ENCODE measurements at regions not wholly inside any gene's neighbourhood (a gene's known extent, or its start where the extent isn't known, plus 50 kb on each side); places are given as distances from the start of the nearest gene placed in this dataset.

- CTCF ChIA-PET, result no interaction called here
- POLR2A ChIA-PET, result no interaction called here
- Mint-ChIP-seq H3K27ac (no peak overlapping the region), H3K4me1 (ENCODE audit: low read depth) (no peaks in the 10 kb centered on the region), H3K4me3 (no peak overlapping the region), H3K27me3 (peaks cover 3% of the 10 kb centered on the region), H3K36me3 (ENCODE audit: low read depth) (no peaks in the 10 kb centered on the region), H3K9me3 (no peaks in the 10 kb centered on the region)
- DNase-seq, result no peak
- intact Hi-C loops (cut with micrococcal nuclease), result no loop called here
- no peak for ATAC-seq
- TF ChIP-seq CTCF (IDR thresholded peaks at IDR 0.05), result no peak
Measured at GRCh38 chr4:127575888-127576287, 56.9 kb upstream of the INTU start.

- ATAC-seq (no peak), DNase-seq (no peak)
- ChIA-PET CTCF (interaction anchor here (1.6 to 2.0 kb wide), 2 partner anchors 8 to 19 kb away, joined by 4 to 9 read pairs; no protein-coding TSS in a partner anchor), POLR2A (no interaction called here)
- no peak for TF ChIP-seq CTCF (IDR thresholded peaks at IDR 0.05)
- no peak overlapping the region for H3K27ac Mint-ChIP-seq
- H3K4me3 Mint-ChIP-seq, result no peak overlapping the region
- H3K4me1 Mint-ChIP-seq (ENCODE audit: low read depth), result no peaks in the 10 kb centered on the region
- peaks cover 3% of the 10 kb centered on the region for H3K27me3 Mint-ChIP-seq
- no peaks in the 10 kb centered on the region for H3K9me3 Mint-ChIP-seq
- intact Hi-C loops (cut with micrococcal nuclease), result no loop called here
- H3K36me3 Mint-ChIP-seq (ENCODE audit: low read depth), result no peaks in the 10 kb centered on the region
Measured at GRCh38 chr4:127578491-127578890, 54.3 kb upstream of the INTU start.

GRCh38 chr4:127578967-127579366, 53.8 kb upstream of the INTU start:
- Mint-ChIP-seq H3K36me3 (ENCODE audit: low read depth) (no peaks in the 10 kb centered on the region), H3K4me3 (no peak overlapping the region), H3K27me3 (peaks cover 3% of the 10 kb centered on the region), H3K27ac (no peak overlapping the region), H3K4me1 (ENCODE audit: low read depth) (no peaks in the 10 kb centered on the region), H3K9me3 (no peaks in the 10 kb centered on the region)
- no peak for ATAC-seq
- POLR2A ChIA-PET, result no interaction called here
- intact Hi-C loops (cut with micrococcal nuclease), result no loop called here
- DNase-seq, result no peak
- CTCF ChIA-PET, result interaction anchor here (2.0 kb wide), 1 partner anchor 8 kb away, joined by 9 read pairs; no protein-coding TSS in a partner anchor
- TF ChIP-seq CTCF (IDR thresholded peaks at IDR 0.05), result no peak

- TF ChIP-seq CTCF (IDR thresholded peaks at IDR 0.05), result no peak
- H3K4me3 Mint-ChIP-seq, result no peak overlapping the region
Measured at GRCh38 chr4:127579821-127580220, 52.9 kb upstream of the INTU start.

GRCh38 chr4:127580300-127580699, 52.5 kb upstream of the INTU start:
- Mint-ChIP-seq H3K27ac (no peak overlapping the region), H3K9me3 (no peaks in the 10 kb centered on the region), H3K27me3 (peaks cover 3% of the 10 kb centered on the region), H3K4me1 (ENCODE audit: low read depth) (no peaks in the 10 kb centered on the region), H3K36me3 (ENCODE audit: low read depth) (no peaks in the 10 kb centered on the region), H3K4me3 (no peak overlapping the region)
- no peak for ATAC-seq
- no peak for TF ChIP-seq CTCF (IDR thresholded peaks at IDR 0.05)
- CTCF ChIA-PET, result no interaction called here
- intact Hi-C loops (cut with micrococcal nuclease), result no loop called here
- POLR2A ChIA-PET, result no interaction called here
- DNase-seq, result no peak

More at GRCh38 chr4:127579821-127580220, 52.9 kb upstream of the INTU start:
- CTCF ChIA-PET, result no interaction called here
- H3K9me3 Mint-ChIP-seq, result no peaks in the 10 kb centered on the region
- no peak overlapping the region for H3K27ac Mint-ChIP-seq
- H3K4me1 Mint-ChIP-seq (ENCODE audit: low read depth), result no peaks in the 10 kb centered on the region
- DNase-seq (no peak), ATAC-seq (no peak)
- peaks cover 3% of the 10 kb centered on the region for H3K27me3 Mint-ChIP-seq
- H3K36me3 Mint-ChIP-seq (ENCODE audit: low read depth), result no peaks in the 10 kb centered on the region
- POLR2A ChIA-PET, result no interaction called here
- intact Hi-C loops (cut with micrococcal nuclease), result no loop called here
